Kidney (tissue), 13 donors: ENCODE measurements at regions not wholly inside any gene's neighbourhood (a gene's known extent, or its start where the extent isn't known, plus 50 kb on each side); places are given as distances from the start of the nearest gene placed in this dataset.

Source experiments
- DNase-seq, 5 donors: peaks; one replicate each; pipeline ENCODE4 v3.0.0-alpha.2; 2013 to 2020
- FAIRE-seq: peaks from 2 replicates; lab custom pipeline; 2012; peaks lifted over from hg19 to GRCh38; lab: Jason Lieb, UNC
- H3K27ac ChIP-seq, 2 donors: one replicate each; pipeline ENCODE4 v1.7.0; 2013; ENCODE audit warnings: low read depth in 2 of 2, low read length in 2 of 2, inconsistent platforms in 1 of 2
- H3K27me3 ChIP-seq: one replicate; pipeline ENCODE4 v1.7.1; 2013; ENCODE audit warnings: low read length, inconsistent platforms; ENCODE audit not compliant: control insufficient read depth, insufficient read depth
- H3K36me3 ChIP-seq, 3 donors: one replicate each; pipeline versions ENCODE4 v1.7.0 to v1.7.1; 2013; ENCODE audit warnings: low read length in 3 of 3, control low read depth in 1 of 3, inconsistent platforms in 1 of 3; ENCODE audit not compliant: insufficient read depth in 3 of 3, control insufficient read depth in 2 of 3
- H3K4me1 ChIP-seq, 3 donors: one replicate each; pipeline versions ENCODE4 v1.7.0 to v1.7.1; 2013; ENCODE audit warnings: low read length in 3 of 3, inconsistent platforms in 1 of 3, low read depth in 1 of 3; ENCODE audit not compliant: control insufficient read depth in 2 of 3, insufficient read depth in 2 of 3
- H3K4me3 ChIP-seq, 3 donors: one replicate each; pipeline versions ENCODE4 v1.7.0 to v1.8.1; 2013; ENCODE audit warnings: low read length in 3 of 3, control low read depth in 1 of 3, inconsistent platforms in 1 of 3
- H3K9ac ChIP-seq, 3 donors: one replicate each; pipeline versions ENCODE4 v1.7.0 to v1.7.1; 2013; ENCODE audit warnings: low read length in 3 of 3, control low read depth in 1 of 3, inconsistent platforms in 1 of 3
- H3K9me3 ChIP-seq, 3 donors: one replicate each; pipeline versions ENCODE4 v1.7.0 to v1.7.1; 2013; ENCODE audit warnings: low read length in 3 of 3, control low read depth in 1 of 3, inconsistent platforms in 1 of 3; ENCODE audit not compliant: control insufficient read depth in 2 of 3, insufficient read depth in 1 of 3
- CTCF ChIP-seq: IDR thresholded peaks from 3 replicates; pipeline ENCODE4 v1.5.1; 2012; ENCODE audit warnings: mild to moderate bottlenecking, moderate library complexity, borderline replicate concordance; ENCODE audit not compliant: insufficient read depth; ENCODE audit errors: extremely low read depth
- intact Hi-C: fragments of 100-400 bp; cut with DNase I; formaldehyde crosslinking; loops from one replicate; pipeline ENCODE4 v1.11.1; 2022
- donor health status: control.
- donor health status: control.
- donor health status: control.
- donor health status: control.
- donor health status: control.
- donor health status: DM: yes; HTN: yes; CAD: no.
- donor health status: Normal renal cell carcinoma (clear cell type).

- DNase-seq (no peak), FAIRE-seq (no peak)
- Histone ChIP-seq H3K9me3 (no peaks in the 10 kb centered on the region), H3K9ac (no peak overlapping the region), H3K4me1 (no peaks in the 10 kb centered on the region), H3K27me3 (no peaks in the 10 kb centered on the region), H3K4me3 (no peak overlapping the region), H3K27ac (no peak overlapping the region), H3K36me3 (no peaks in the 10 kb centered on the region)
- intact Hi-C loops, result no loop called here
- TF ChIP-seq CTCF, result no peak
These were observed 240.3 kb upstream of the GAS1 start for GRCh38 chr9:87187656-87188055.

GRCh38 chr9:87189006-87189405, 241.7 kb upstream of the GAS1 start:
- Histone ChIP-seq H3K27me3 (no peaks in the 10 kb centered on the region), H3K9me3 (no peaks in the 10 kb centered on the region), H3K9ac (no peak overlapping the region), H3K27ac (no peak overlapping the region), H3K36me3 (no peaks in the 10 kb centered on the region), H3K4me3 (no peak overlapping the region), H3K4me1 (no peaks in the 10 kb centered on the region)
- FAIRE-seq, result no peak
- intact Hi-C loops, result no loop called here
- DNase-seq, result no peak
- TF ChIP-seq CTCF, result no peak

GRCh38 chr9:87193151-87193550, 245.8 kb upstream of the GAS1 start:
- DNase-seq, result no peak
- H3K36me3 ChIP-seq, result no peaks in the 10 kb centered on the region
- intact Hi-C loops, result no loop called here
- no peaks in the 10 kb centered on the region for H3K27me3 ChIP-seq
- H3K4me1 ChIP-seq, result peaks cover 0 to 5% (median 0%) of the 10 kb centered on the region in 3 donors
- H3K9me3 ChIP-seq, result no peaks in the 10 kb centered on the region
- FAIRE-seq, result no peak
- TF ChIP-seq CTCF, result no peak
- no peak overlapping the region for H3K4me3 ChIP-seq
- H3K9ac ChIP-seq, result no peak overlapping the region
- no peak overlapping the region for H3K27ac ChIP-seq
